Esophagus squamous epithelium (tissue), 5 donors: ENCODE measurements at regions not wholly inside any gene's neighbourhood (a gene's known extent, or its start where the extent isn't known, plus 50 kb on each side); places are given as distances from the start of the nearest gene placed in this dataset.

Experiments
- DNase-seq: peaks from one replicate; lab custom pipeline; 2025; lab: John Stamatoyannopoulos, UW
- H3K27ac ChIP-seq, 4 donors: fragments of 200-600 bp; sonication (generic); one replicate each; pipeline ENCODE4 v1.5.1; 2016 to 2019; ENCODE audit warnings: mild to moderate bottlenecking in 1 of 4
- H3K27me3 ChIP-seq, 4 donors: fragments of 200-600 bp; sonication (generic); 1 replicate in 3 of 4; 2 replicates in 1 of 4; pipeline versions ENCODE4 v1.5.1 to v1.6.0; 2017 to 2021; ENCODE audit warnings: antibody characterized with exemption in 1 of 4
- H3K36me3 ChIP-seq, 3 donors: fragments of 200-600 bp; sonication (generic); one replicate each; pipeline ENCODE4 v1.5.1; 2016 to 2019
- H3K4me1 ChIP-seq, 3 donors: fragments of 200-600 bp; sonication (generic); one replicate each; pipeline ENCODE4 v1.5.1; 2017 to 2019
- H3K4me3 ChIP-seq, 4 donors: fragments of 200-600 bp; sonication (generic); 1 replicate in 3 of 4; 2 replicates in 1 of 4; pipeline ENCODE4 v1.5.1; 2016 to 2019; ENCODE audit warnings: mild to moderate bottlenecking in 2 of 4, moderate library complexity in 1 of 4
- H3K9me3 ChIP-seq, 3 donors: fragments of 200-600 bp; sonication (generic); one replicate each; pipeline ENCODE4 v1.5.1; 2016 to 2019
- POLR2A ChIP-seq, 4 donors: fragments of 450-650 bp; IDR thresholded peaks; one replicate each; pipeline ENCODE4 v1.6.1; 2017; ENCODE audit warnings: antibody characterized with exemption in 4 of 4, mild to moderate bottlenecking in 4 of 4, moderate library complexity in 3 of 4
- WGBS, 2 donors: methylation state at CpG; one replicate each; pipeline ENCODE4 v1.1.5; 2018; 5-methylcytosine and 5-hydroxymethylcytosine counted together
- intact Hi-C: fragments of 100-400 bp; cut with DNase I; formaldehyde crosslinking; loops from one replicate; pipeline ENCODE4 v1.15.0; 2022
- TF ChIP-seq, protein P1 (sequence below), 6 experiments: fragments of 450-650 bp in 4 of 6; fragments of 200-600 bp in 2 of 6; sonication (generic) in 2 of 6; IDR thresholded peaks; one replicate each; pipeline ENCODE4 v1.5.1; 2016 to 2019; ENCODE audit warnings: antibody characterized with exemption in 6 of 6, mild to moderate bottlenecking in 4 of 6, moderate library complexity in 4 of 6
- donor health status: DM: yes; HTN: yes; CAD: no.

DNA sequence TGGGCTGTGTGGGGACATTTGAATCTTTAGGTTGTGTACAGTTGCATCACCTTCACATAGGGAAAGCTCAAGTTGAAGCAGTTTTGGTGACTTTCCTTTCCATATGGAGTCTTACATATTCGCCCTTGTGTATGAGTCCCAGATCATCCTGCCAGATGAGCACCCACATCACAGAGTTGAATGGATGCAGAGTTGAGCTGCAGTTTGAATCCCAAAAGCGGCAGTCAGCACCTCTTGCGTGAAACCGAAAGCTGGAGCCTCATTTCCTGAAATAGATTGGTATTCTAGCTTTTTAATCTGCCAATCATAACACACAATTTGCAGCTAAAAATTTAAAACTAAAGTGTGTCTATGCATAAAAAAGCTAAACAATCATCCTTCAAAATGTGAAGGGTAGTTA, 162.9 kb upstream of the DIPK2B start:
- no peaks in the 10 kb centered on the region for H3K27me3 ChIP-seq
- peaks cover 0 to 6% (median 2%) of the 10 kb centered on the region in 3 donors for H3K9me3 ChIP-seq
- no peak overlapping the region for H3K27ac ChIP-seq
- no peaks in the 10 kb centered on the region for H3K4me1 ChIP-seq
- 80 to 88% methylated on average over 4 of the region's 4 CpGs for WGBS, 2 donors
- no peak overlapping the region for H3K4me3 ChIP-seq
- no peak for DNase-seq
- intact Hi-C loops = no loop called here
- no peak for TF ChIP-seq POLR2A (IDR thresholded peaks at IDR 0.05)
- TF ChIP-seq, protein P1, sequence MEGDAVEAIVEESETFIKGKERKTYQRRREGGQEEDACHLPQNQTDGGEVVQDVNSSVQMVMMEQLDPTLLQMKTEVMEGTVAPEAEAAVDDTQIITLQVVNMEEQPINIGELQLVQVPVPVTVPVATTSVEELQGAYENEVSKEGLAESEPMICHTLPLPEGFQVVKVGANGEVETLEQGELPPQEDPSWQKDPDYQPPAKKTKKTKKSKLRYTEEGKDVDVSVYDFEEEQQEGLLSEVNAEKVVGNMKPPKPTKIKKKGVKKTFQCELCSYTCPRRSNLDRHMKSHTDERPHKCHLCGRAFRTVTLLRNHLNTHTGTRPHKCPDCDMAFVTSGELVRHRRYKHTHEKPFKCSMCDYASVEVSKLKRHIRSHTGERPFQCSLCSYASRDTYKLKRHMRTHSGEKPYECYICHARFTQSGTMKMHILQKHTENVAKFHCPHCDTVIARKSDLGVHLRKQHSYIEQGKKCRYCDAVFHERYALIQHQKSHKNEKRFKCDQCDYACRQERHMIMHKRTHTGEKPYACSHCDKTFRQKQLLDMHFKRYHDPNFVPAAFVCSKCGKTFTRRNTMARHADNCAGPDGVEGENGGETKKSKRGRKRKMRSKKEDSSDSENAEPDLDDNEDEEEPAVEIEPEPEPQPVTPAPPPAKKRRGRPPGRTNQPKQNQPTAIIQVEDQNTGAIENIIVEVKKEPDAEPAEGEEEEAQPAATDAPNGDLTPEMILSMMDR (IDR thresholded peaks at IDR 0.05) = no peak
- no peaks in the 10 kb centered on the region for H3K36me3 ChIP-seq

DNA sequence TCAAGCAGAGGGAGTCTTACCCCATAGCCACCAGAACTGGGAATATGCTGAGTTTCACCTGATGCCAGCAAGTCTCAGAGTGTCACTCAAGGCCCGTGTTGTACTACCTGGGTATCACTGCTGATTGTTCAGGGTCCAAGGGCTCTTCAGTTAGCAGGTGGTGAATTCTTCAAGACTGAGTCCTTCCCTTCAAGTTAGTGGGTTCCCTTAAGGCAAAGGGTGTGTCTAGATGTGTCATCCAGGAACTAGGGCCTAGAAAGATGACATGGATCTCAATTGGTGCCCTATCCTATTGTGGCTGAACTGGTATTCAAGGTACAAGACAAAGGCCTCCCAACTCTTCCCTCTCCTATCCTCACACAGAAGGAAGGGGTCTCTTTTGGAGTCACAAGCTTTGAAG, 159.9 kb upstream of the DIPK2B start:
- TF ChIP-seq, protein P1 (IDR thresholded peaks at IDR 0.05) = no peak
- TF ChIP-seq POLR2A (IDR thresholded peaks at IDR 0.05) = no peak
- H3K36me3 ChIP-seq = no peaks in the 10 kb centered on the region
- no peak overlapping the region for H3K4me3 ChIP-seq
- no peak for DNase-seq
- H3K4me1 ChIP-seq = no peaks in the 10 kb centered on the region
- WGBS, 2 donors = 80 to 100% methylated on average over 1 of the region's 1 CpG
- no peaks in the 10 kb centered on the region for H3K9me3 ChIP-seq
- no peaks in the 10 kb centered on the region for H3K27me3 ChIP-seq
- intact Hi-C loops = no loop called here
- no peak overlapping the region for H3K27ac ChIP-seq

DNA sequence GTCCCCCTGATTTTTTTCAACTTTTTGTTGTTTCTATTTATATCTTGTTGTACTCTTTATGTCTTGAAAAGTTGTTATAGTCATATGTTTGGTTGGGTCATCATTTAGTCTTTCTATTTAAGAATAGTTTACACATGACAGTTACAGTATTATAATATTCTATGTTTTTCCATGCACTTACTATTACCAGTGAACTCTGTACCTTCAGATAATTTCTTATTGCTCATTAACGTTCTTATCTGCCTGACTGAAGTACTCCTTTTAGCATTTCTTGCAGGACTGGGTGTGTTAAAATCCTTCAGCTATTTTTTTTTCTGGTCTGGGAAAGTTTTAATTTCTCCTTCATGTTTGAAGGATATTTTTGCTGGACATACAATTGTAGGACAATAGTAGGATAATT, 157.7 kb upstream of the DIPK2B start:
- H3K27me3 ChIP-seq = no peaks in the 10 kb centered on the region
- H3K27ac ChIP-seq = no peak overlapping the region
- H3K9me3 ChIP-seq = no peaks in the 10 kb centered on the region
- H3K36me3 ChIP-seq = no peaks in the 10 kb centered on the region
- TF ChIP-seq, protein P1 (IDR thresholded peaks at IDR 0.05) = no peak
- no peak for TF ChIP-seq POLR2A (IDR thresholded peaks at IDR 0.05)
- intact Hi-C loops = no loop called here
- WGBS, 2 donors = 25 to 67% methylated on average over 1 of the region's 1 CpG
- H3K4me3 ChIP-seq = no peak overlapping the region
- no peaks in the 10 kb centered on the region for H3K4me1 ChIP-seq
- no peak for DNase-seq

DNA sequence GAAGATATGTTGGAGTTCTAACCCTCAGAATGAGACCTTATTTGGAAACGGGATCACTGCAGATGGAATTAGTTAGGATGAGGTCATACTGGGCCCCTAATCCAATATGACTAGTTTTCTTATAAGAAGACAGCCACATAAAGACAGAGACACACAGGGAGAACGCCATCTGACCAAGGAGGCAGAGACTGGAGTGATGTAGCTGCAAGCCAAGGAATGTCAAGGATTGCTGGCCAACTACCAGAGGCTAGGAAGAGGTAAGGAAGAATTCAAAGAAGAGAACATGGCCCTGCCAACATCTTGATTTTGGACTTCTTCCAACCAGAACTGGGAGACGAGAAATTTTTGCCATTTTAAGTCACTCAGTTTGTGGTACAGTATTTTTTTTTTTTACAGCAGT, 152.8 kb upstream of the DIPK2B start:
- no peak for DNase-seq

DNA sequence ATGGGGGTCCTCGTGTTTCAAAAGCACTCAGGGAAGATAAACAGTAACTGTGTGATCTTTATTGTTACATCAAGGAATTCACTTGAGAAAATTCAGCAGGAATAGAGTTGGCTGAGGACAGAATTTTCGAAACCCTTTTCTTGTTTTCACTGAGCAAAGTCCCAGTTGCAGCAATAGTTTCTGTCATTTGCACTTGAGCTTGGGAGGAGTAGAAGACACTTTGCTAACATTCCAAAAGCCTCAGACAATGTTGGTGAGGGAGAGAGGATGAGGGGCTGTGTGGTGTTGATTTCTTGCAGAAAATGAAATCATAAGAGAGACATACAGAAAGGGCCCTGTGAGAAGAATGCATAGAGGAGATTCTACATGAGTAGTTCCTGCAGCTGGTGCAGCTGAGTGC, 151.9 kb upstream of the DIPK2B start:
- no peaks in the 10 kb centered on the region for H3K4me1 ChIP-seq
- 42 to 83% methylated on average over 1 to 2 of the region's 2 CpGs for WGBS, 2 donors
- intact Hi-C loops = no loop called here
- H3K9me3 ChIP-seq = no peaks in the 10 kb centered on the region
- no peak for DNase-seq
- H3K27ac ChIP-seq = peak overlapping the region in 1 of 4 donors; percentile 25
- H3K4me3 ChIP-seq = no peak overlapping the region
- no peak for TF ChIP-seq POLR2A (IDR thresholded peaks at IDR 0.05)
- TF ChIP-seq, protein P1 (IDR thresholded peaks at IDR 0.05) = no peak
- H3K27me3 ChIP-seq = no peaks in the 10 kb centered on the region
- H3K36me3 ChIP-seq = no peaks in the 10 kb centered on the region

More for the DNA sequence above, 152.8 kb upstream of the DIPK2B start:
- WGBS, 2 donors = 50 to 56% methylated on average over 2 to 3 of the region's 3 CpGs
- intact Hi-C loops = no loop called here
- TF ChIP-seq POLR2A (IDR thresholded peaks at IDR 0.05) = no peak
- TF ChIP-seq, protein P1 (IDR thresholded peaks at IDR 0.05) = no peak
- Histone ChIP-seq H3K4me3 (no peak overlapping the region), H3K9me3 (no peaks in the 10 kb centered on the region), H3K27me3 (no peaks in the 10 kb centered on the region), H3K27ac (no peak overlapping the region), H3K36me3 (no peaks in the 10 kb centered on the region), H3K4me1 (no peaks in the 10 kb centered on the region)
